ENCODE measurements at regions not wholly inside any gene's neighbourhood (a gene's known extent, or its start where the extent isn't known, plus 50 kb on each side); places are given as distances from the start of the nearest gene placed in this dataset.
"Not testable (repeated sequence)": the region's sequence is repeated elsewhere in the genome, so short reads cannot be mapped to it uniquely, and the experiment has no call there.

GRCh38 chr7:26065652-26066051, 86.3 kb upstream of the NFE2L3 start:
- no peak for DNase-seq

- no peak for DNase-seq
Measured at GRCh38 chr7:26066736-26067135, 85.3 kb upstream of the NFE2L3 start.

GRCh38 chr7:26070290-26070689, 81.7 kb upstream of the NFE2L3 start:
- DNase-seq = no peak

GRCh38 chr7:26071622-26072456, 80.2 kb upstream of the NFE2L3 start:
- DNase-seq = no peak

- no peak for DNase-seq
Measured at GRCh38 chr7:26073041-26073440, 79.0 kb upstream of the NFE2L3 start.

- no peak for DNase-seq
Measured at GRCh38 chr7:26074919-26075318, 77.1 kb upstream of the NFE2L3 start.

- no peak for DNase-seq
Measured at GRCh38 chr7:26076691-26077090, 75.3 kb upstream of the NFE2L3 start.

- no peak for DNase-seq
Measured at GRCh38 chr7:26078437-26079336, 73.3 kb upstream of the NFE2L3 start.

GRCh38 chr7:26081638-26082037, 70.4 kb upstream of the NFE2L3 start:
- DNase-seq = no peak

- DNase-seq = no peak
Measured at GRCh38 chr7:26083113-26083512, 68.9 kb upstream of the NFE2L3 start.

- no peak for DNase-seq
Measured at GRCh38 chr7:26084418-26084817, 67.6 kb upstream of the NFE2L3 start.

GRCh38 chr7:26085771-26086170, 66.2 kb upstream of the NFE2L3 start:
- DNase-seq = no peak

- DNase-seq = no peak
Measured at GRCh38 chr7:26087321-26088091, 64.5 kb upstream of the NFE2L3 start.

- DNase-seq = not testable (repeated sequence)
Measured at GRCh38 chr7:26089469-26089868, 62.5 kb upstream of the NFE2L3 start.

- DNase-seq = peak; percentile 10
Measured at GRCh38 chr7:26090927-26091519, 61.0 kb upstream of the NFE2L3 start.

- no peak for DNase-seq
Measured at GRCh38 chr7:26091933-26092332, 60.1 kb upstream of the NFE2L3 start.

GRCh38 chr7:26093023-26093422, 59.0 kb upstream of the NFE2L3 start:
- no peak for DNase-seq

GRCh38 chr7:26096136-26096535, 55.9 kb upstream of the NFE2L3 start:
- DNase-seq = no peak

- no peak for DNase-seq
Measured at GRCh38 chr7:26097837-26098668, 53.9 kb upstream of the NFE2L3 start.

- DNase-seq = no peak
Measured at GRCh38 chr7:26099236-26099635, 52.8 kb upstream of the NFE2L3 start.

- no peak for DNase-seq
Measured at GRCh38 chr7:26100406-26101339, 51.3 kb upstream of the NFE2L3 start.

Data from amniotic stem cell (primary cell).